OCI-LY3 (cell line): ENCODE measurements at regions not wholly inside any gene's neighbourhood (a gene's known extent, or its start where the extent isn't known, plus 50 kb on each side); places are given as distances from the start of the nearest gene placed in this dataset.

Experiments
- CTCF ChIP-seq: fragments of 200-600, 300-600 bp; sonication (generic); IDR thresholded peaks from 2 replicates; pipeline ENCODE4 v1.5.1; 2014; ENCODE audit warnings: antibody characterized with exemption, low read length, low read depth
- EZH2phosphoT487 ChIP-seq: fragments of 200-600 bp; shearing (Covaris generic); IDR thresholded peaks from 2 replicates; pipeline ENCODE4 v1.6.1; 2018; ENCODE audit warnings: antibody characterized with exemption, mixed run types, low read depth

- TF ChIP-seq CTCF (no peak), EZH2phosphoT487 (no peak)
Measured at GRCh38 chr4:66647926-66648325, 897.4 kb downstream of the CENPC start.
